Left colon (tissue), 2 donors: ENCODE measurements at regions not wholly inside any gene's neighbourhood (a gene's known extent, or its start where the extent isn't known, plus 50 kb on each side); places are given as distances from the start of the nearest gene placed in this dataset.

Experiments used
- ATAC-seq: fragments of 200-7000 bp; cut with Tn5 transposase; one replicate; pipeline ENCODE4 v1.9.1; 2020; ENCODE audit warnings: mild to moderate bottlenecking, moderate library complexity
- DNase-seq, 2 donors: peaks; one replicate each; pipeline ENCODE4 v3.0.0-alpha.2; 2020
- intact Hi-C, 2 donors: fragments of 100-400 bp; cut with DNase I in 1 of 2; cut with micrococcal nuclease in 1 of 2; formaldehyde crosslinking; loops; one replicate each; pipeline versions ENCODE4 v1.11.2 to v1.14.0; 2022; cut with DNase I, micrococcal nuclease
- donor health status: DM: no; HTN: no; CAD: no.
- donor health status: DM: yes; HTN: yes; CAD: no.

GRCh38 chr10:69715156-69715898 is 85.3 kb downstream of the FAM241B start:
- intact Hi-C loops, result loop anchor here (5.0 to 10.0 kb wide), 2 partner anchors 71 to 73 kb away; no protein-coding TSS in a partner anchor
- no peak for ATAC-seq

GRCh38 chr10:69715899-69716606 is 85.7 kb upstream of the COL13A1 start:
- intact Hi-C loops, result loop anchor here (5.0 to 10.0 kb wide), 2 partner anchors 71 to 74 kb away; no protein-coding TSS in a partner anchor
- ATAC-seq (no peak), DNase-seq (no peak)

More at GRCh38 chr10:69715156-69715898, 85.3 kb downstream of the FAM241B start:
- DNase-seq, result no peak

GRCh38 chr10:69716711-69717560 is 84.8 kb upstream of the COL13A1 start:
- ATAC-seq, result peak; percentile 82

DNA sequence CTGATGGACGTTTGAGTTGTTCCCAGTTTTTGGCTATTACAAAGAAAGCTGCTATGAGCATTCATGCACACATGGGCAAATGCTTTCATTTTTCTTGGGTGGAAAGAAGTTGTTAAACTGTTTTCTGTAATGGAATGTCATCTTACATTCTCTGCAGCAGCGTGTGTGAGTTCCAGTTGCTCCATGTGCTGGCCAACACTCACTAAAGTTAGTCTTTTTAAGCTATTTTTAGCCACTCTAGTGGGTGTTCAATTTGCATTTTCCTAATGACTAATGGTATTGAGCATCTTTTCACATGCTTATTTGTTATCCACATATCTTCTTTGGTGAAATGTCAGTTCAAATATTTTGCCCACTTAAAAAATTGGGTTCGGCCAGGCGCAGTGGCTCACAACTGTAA is 82.8 kb upstream of the COL13A1 start:
- DNase-seq, result no peak
- ATAC-seq, result no peak
- intact Hi-C loops, result loop anchor here (5.0 to 10.0 kb wide), 2 partner anchors 74 to 77 kb away; no protein-coding TSS in a partner anchor

More at GRCh38 chr10:69716711-69717560, 84.8 kb upstream of the COL13A1 start:
- intact Hi-C loops, result loop anchor here (5.0 to 10.0 kb wide), 2 partner anchors 72 to 75 kb away; no protein-coding TSS in a partner anchor
- peak in 1 of 2 donors; percentile 73 for DNase-seq

DNA sequence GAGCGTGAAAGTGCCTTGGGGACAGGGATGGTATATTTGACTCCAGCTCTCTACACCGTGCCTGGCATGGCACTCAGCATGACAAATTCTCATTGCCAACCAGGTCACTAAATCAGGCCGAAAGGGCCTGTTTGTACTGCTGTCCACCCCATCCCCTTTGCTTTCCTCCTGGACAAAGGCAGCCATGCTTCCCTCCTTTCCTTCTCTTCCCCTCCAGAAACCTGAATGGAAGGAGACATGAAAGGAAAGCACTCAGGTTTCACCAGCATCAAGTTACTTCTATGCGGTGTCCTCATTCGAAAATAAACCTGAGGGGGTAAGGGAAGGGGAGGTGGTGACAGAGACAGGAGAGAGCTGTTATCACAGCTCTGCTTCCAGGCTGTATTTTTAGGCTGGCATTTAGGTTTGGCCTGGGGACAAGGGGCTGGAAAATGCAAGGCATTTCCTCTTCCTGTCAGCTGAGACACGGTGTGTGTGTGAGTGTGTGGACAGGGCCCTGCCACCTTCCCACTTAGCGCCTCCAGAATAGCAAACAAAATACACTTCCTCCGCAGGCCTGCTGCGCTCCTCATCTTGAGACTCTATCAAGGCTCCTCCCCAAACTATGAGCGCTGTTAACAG is 79.9 kb upstream of the COL13A1 start:
- DNase-seq (peak in 1 of 2 donors; percentile 17), ATAC-seq (no peak)
- intact Hi-C loops, result no loop called here

- intact Hi-C loops, result no loop called here
- DNase-seq (no peak), ATAC-seq (no peak)
These were observed 78.1 kb upstream of the COL13A1 start for GRCh38 chr10:69723653-69724052.

GRCh38 chr10:69726850-69727249 is 74.9 kb upstream of the COL13A1 start:
- ATAC-seq (no peak), DNase-seq (no peak)
- intact Hi-C loops, result no loop called here

DNA sequence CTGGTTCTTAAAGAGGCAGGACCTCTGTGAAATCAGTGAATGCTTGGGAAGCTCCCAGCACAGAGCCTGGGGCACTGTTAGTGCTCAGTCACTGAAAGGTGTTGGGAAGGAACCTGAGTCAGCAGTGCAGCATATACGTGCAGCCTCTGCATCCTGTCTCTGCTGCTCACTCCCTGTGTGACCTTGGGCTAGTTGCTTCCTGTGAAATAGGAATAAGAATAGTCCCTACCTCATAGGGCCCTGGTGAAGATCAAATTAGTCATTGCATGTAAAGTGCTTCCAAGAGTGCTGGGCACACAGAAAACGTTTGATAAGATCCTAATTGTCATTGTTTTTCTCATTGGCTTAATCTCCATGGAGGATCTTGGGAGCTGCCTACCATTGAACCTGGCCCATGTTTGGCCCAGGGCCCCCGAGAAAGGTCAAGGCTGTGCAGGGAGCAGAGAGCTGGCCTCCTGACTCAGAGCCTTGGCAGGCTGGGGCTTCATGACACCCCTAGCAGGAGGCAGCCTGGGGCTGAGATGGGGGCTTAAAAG is 73.3 kb upstream of the COL13A1 start:
- intact Hi-C loops, result no loop called here
- DNase-seq, result no peak
- no peak for ATAC-seq

GRCh38 chr10:69729326-69730048 is 72.2 kb upstream of the COL13A1 start:
- no peak for DNase-seq
- intact Hi-C loops, result no loop called here
- ATAC-seq, result no peak

GRCh38 chr10:69730251-69731156 is 71.2 kb upstream of the COL13A1 start:
- intact Hi-C loops, result no loop called here
- DNase-seq (no peak), ATAC-seq (no peak)

DNA sequence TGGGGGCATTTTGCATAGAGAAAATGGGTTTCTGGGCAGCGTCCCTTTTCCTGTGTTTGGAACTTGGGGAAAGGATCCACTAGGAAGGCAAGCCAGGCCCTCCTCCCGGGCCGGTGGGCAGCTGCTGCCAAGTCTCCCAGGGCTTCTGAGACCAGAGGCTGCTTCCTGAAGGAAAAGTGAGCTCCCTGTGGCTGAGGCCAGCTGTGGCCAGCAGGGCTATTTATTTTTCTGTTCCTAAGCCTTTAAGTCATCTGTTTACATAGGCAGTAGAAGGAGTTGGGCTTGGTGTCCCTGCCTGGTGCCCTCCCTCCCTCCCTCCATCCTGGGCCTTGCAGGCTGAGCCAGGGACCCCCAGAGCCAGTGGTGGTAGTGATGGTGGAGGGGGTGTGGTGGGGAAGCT is 70.5 kb upstream of the COL13A1 start:
- DNase-seq, result peak in 1 of 2 donors; percentile 16
- intact Hi-C loops, result no loop called here
- ATAC-seq, result peak; percentile 21

DNA sequence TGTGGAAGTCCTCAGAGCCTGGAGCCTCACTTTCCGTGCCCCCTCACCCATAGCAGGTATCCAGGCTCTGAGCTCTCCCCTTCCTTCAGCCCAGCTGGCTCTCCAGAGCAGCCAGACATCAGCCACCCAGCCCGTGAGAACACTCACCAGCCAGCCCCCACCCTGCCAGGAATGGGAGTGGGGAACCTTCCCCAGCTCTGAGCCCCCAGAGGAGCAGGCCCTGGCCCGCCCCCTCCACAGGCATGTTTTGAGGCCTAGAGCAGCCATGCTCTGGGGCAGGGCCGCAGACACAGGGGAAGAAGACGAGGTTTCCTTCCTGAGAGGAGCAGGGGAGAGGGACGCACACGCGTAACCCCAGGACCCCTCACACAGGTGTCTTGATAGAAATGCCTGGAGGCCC is 70.0 kb upstream of the COL13A1 start:
- DNase-seq (no peak), ATAC-seq (no peak)
- intact Hi-C loops, result no loop called here

GRCh38 chr10:69732147-69732825 is 69.4 kb upstream of the COL13A1 start:
- ATAC-seq (no peak), DNase-seq (no peak)
- intact Hi-C loops, result no loop called here

DNA sequence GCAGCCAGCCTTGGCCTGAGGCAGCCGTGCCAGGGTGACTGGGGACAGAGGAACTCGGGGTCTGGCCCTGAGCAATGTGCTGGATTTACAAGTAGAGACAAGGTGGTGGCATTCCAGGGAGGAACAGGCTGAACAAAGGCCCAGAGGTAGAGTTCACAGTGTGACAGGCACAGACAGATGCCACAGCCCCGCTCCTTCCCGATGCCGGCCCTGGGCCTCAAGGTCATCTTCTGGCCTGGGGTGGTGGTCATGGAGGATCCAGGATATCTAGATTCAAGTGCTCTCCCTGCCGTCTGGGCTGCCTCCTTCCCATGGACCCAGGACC is 68.9 kb upstream of the COL13A1 start:
- ATAC-seq (no peak), DNase-seq (no peak)
- intact Hi-C loops, result no loop called here

DNA sequence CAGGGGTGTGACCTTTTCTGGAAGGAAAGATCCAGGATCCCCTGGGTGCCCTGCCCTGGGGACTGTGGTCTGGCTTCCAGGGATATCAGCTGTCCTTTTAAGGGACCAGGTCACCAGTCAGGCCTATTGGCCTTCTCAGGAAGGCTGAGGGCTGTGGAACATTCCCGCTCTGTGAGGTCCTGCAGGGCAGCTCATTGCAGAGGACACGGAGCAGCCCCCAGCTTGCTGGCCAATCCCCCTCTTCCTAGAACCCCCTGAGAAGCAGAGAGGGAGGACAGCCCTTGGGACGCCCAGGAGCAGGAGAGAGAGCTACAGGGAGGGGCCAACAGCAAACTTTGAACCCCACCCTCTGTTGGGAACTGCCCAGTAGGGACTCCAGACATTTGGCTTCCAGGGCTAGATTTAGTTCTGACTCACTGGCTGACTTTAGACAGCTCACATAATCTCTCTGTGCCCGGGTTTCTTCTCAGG is 67.9 kb upstream of the COL13A1 start:
- DNase-seq (no peak), ATAC-seq (peak; percentile 61)
- intact Hi-C loops, result no loop called here

DNA sequence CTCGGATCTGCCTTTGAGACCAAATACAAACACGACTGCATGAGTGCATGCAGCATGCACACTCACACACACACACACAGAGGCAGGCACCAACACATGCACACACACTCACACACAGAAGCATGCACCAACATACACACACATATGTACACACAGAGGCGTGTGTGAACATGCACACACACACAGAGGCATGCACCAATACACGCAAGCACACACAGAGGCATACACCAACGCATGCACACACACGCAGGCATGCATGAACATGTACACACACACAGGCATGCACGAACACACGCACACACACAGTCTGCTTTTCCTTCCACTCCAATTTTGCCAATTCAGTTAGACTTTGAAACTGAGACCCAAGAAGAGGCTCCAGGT is 67.3 kb upstream of the COL13A1 start:
- DNase-seq (no peak), ATAC-seq (no peak)
- intact Hi-C loops, result no loop called here
